SK-N-SH (cell line): ENCODE measurements at regions not wholly inside any gene's neighbourhood (a gene's known extent, or its start where the extent isn't known, plus 50 kb on each side); places are given as distances from the start of the nearest gene placed in this dataset.

Experiments
- CTCF ChIA-PET: fragments of 300-600, 350-600 bp; formaldehyde crosslinking; extraction: SDS; loops from one replicate; lab custom pipeline; 2021; lab: Yijun Ruan, JAX
- POLR2A ChIA-PET: fragments of 350-600 bp; sonication (Branson Sonifier 250); formaldehyde crosslinking; extraction: SDS; loops from one replicate; lab custom pipeline; 2020; ENCODE audit warnings: antibody characterized with exemption, inconsistent platforms; lab: Yijun Ruan, JAX
- DNase-seq: peaks from one replicate; pipeline ENCODE4 v3.0.0; 2012
- H2AFZ ChIP-seq: fragments of 200-600 bp; sonication (generic); 2 replicates; pipeline ENCODE4 v1.8.1; 2016; ENCODE audit warnings: antibody characterized with exemption, mild to moderate bottlenecking, low read depth
- H3F3A ChIP-seq: fragments of 200-600 bp; sonication (generic); replicated peaks from 2 replicates; pipeline ENCODE3; 2016; ENCODE audit warnings: antibody characterized with exemption, mild to moderate bottlenecking; ENCODE audit not compliant: insufficient read depth
- H3K27ac ChIP-seq, 2 experiments: fragments of 200-500 bp in 1 of 2; fragments of 200-600 bp in 1 of 2; sonication (Bioruptor generic) in 1 of 2; sonication (generic), shearing (Covaris generic) in 1 of 2; 2 replicates each; pipeline versions ENCODE4 v1.5.1 to v1.6.1; 2014 to 2016; ENCODE audit warnings: low read depth in 2 of 2, inconsistent platforms in 1 of 2, low read length in 1 of 2, mild to moderate bottlenecking in 1 of 2, mixed read lengths in 1 of 2
- H3K27me3 ChIP-seq: fragments of 200-600 bp; sonication (generic), shearing (Covaris generic); 2 replicates; pipeline ENCODE4 v1.6.1; 2016; ENCODE audit warnings: mixed run types; ENCODE audit not compliant: insufficient read depth
- H3K36me3 ChIP-seq, 2 experiments: fragments of 200-500 bp in 1 of 2; fragments of 200-600 bp in 1 of 2; sonication (Bioruptor generic) in 1 of 2; sonication (generic) in 1 of 2; replicated peaks in 1 of 2; 2 replicates each; pipeline versions ENCODE3 to v1.5.1; 2014 to 2016; ENCODE audit warnings: low read length in 1 of 2, mild to moderate bottlenecking in 1 of 2; ENCODE audit not compliant: insufficient read depth in 2 of 2, control insufficient read depth in 1 of 2
- H3K4me1 ChIP-seq, 2 experiments: fragments of 200-500 bp in 1 of 2; fragments of 200-600 bp in 1 of 2; sonication (Bioruptor generic) in 1 of 2; sonication (generic), shearing (Covaris generic) in 1 of 2; 2 replicates each; pipeline versions ENCODE4 v1.5.1 to v1.6.1; 2014 to 2016; ENCODE audit warnings: low read depth in 1 of 2, low read length in 1 of 2, mixed run types in 1 of 2; ENCODE audit not compliant: insufficient read depth in 2 of 2, control insufficient read depth in 1 of 2
- H3K4me2 ChIP-seq: fragments of 200-600 bp; sonication (generic), shearing (Covaris generic); 2 replicates; pipeline ENCODE4 v1.6.1; 2017; ENCODE audit warnings: mixed run types
- H3K4me3 ChIP-seq, 2 experiments: fragments of 200-500 bp in 1 of 2; fragments of 200-600 bp in 1 of 2; sonication (Bioruptor generic) in 1 of 2; sonication (generic), shearing (Covaris generic) in 1 of 2; 2 replicates each; pipeline versions ENCODE4 v1.5.1 to v1.8.1; 2014 to 2016; ENCODE audit warnings: low read depth in 2 of 2, inconsistent platforms in 1 of 2, low read length in 1 of 2, mild to moderate bottlenecking in 1 of 2, mixed read lengths in 1 of 2, moderate library complexity in 1 of 2
- H3K79me2 ChIP-seq: fragments of 200-600 bp; sonication (generic); 2 replicates; pipeline ENCODE4 v1.8.1; 2017; ENCODE audit warnings: mild to moderate bottlenecking; ENCODE audit not compliant: insufficient read depth
- H3K9ac ChIP-seq: fragments of 200-600 bp; sonication (generic); 2 replicates; pipeline ENCODE4 v1.6.1; 2017; ENCODE audit warnings: mixed run types
- H3K9me2 ChIP-seq: fragments of 200-600 bp; sonication (generic); 2 replicates; pipeline ENCODE4 v1.6.1; 2017; ENCODE audit warnings: mixed run types
- H3K9me3 ChIP-seq: fragments of 200-600 bp; sonication (generic); 2 replicates; pipeline ENCODE4 v1.6.1; 2017; ENCODE audit warnings: mixed run types, mild to moderate bottlenecking, moderate library complexity
- H4K20me1 ChIP-seq: fragments of 200-600 bp; sonication (generic); 2 replicates; pipeline ENCODE4 v1.6.1; 2017; ENCODE audit warnings: mild to moderate bottlenecking, mixed run types; ENCODE audit not compliant: insufficient read depth
- CHD2 ChIP-seq: fragments of 150-350 bp; IDR thresholded peaks from 2 replicates; pipeline ENCODE4 v1.6.1; 2018; ENCODE audit warnings: low read length; ENCODE audit not compliant: partially characterized antibody
- EP300 ChIP-seq, 2 experiments: IDR thresholded peaks; 2 replicates each; pipeline versions ENCODE4 v1.4.0 to v1.6.1; 2012; ENCODE audit warnings: borderline replicate concordance in 1 of 2, low read depth in 1 of 2, low read length in 1 of 2
- EZH2phosphoT487 ChIP-seq: fragments of 200-600 bp; sonication (generic); IDR thresholded peaks from 2 replicates; pipeline ENCODE4 v1.6.1; 2017; ENCODE audit warnings: low read depth, mixed run types, mild to moderate bottlenecking, antibody characterized with exemption, moderate library complexity, borderline replicate concordance
- FOXM1 ChIP-seq: IDR thresholded peaks from 2 replicates; pipeline ENCODE4 v1.4.0; 2012; ENCODE audit warnings: low read depth, mild to moderate bottlenecking
- IRF3 ChIP-seq: fragments of 150-350 bp; IDR thresholded peaks from 2 replicates; pipeline ENCODE4 v1.6.1; 2016; ENCODE audit warnings: mild to moderate bottlenecking, low read depth, low read length
- MAX ChIP-seq: IDR thresholded peaks from 2 replicates; pipeline ENCODE4 v1.4.0; 2012; ENCODE audit warnings: low read depth
- MEF2A ChIP-seq: IDR thresholded peaks from 2 replicates; pipeline ENCODE4 v1.4.0; 2012; ENCODE audit warnings: low read depth, borderline replicate concordance
- PBX3 ChIP-seq: IDR thresholded peaks from 2 replicates; pipeline ENCODE4; 2012
- POLR2AphosphoS5 ChIP-seq: IDR thresholded peaks from 2 replicates; pipeline ENCODE4 v1.6.1; 2012; ENCODE audit warnings: low read depth, low read length
- RAD21 ChIP-seq: IDR thresholded peaks from 2 replicates; pipeline ENCODE4 v1.6.1; 2012; ENCODE audit warnings: mild to moderate bottlenecking, low read length
- SIN3A ChIP-seq: IDR thresholded peaks from 2 replicates; pipeline ENCODE4 v1.6.1; 2012; ENCODE audit warnings: low read depth, mild to moderate bottlenecking, low read length, moderate library complexity, borderline replicate concordance
- SMC3 ChIP-seq: IDR thresholded peaks from 2 replicates; pipeline ENCODE4 v1.6.1; 2012; ENCODE audit warnings: low read depth, low read length, improper control_type of control experiment
- TEAD4 ChIP-seq: IDR thresholded peaks from 2 replicates; pipeline ENCODE4 v1.4.0; 2012; ENCODE audit warnings: mild to moderate bottlenecking, borderline replicate concordance; ENCODE audit not compliant: insufficient read depth
- USF1 ChIP-seq: IDR thresholded peaks from 2 replicates; pipeline ENCODE4 v1.4.0; 2012; ENCODE audit warnings: low read depth, borderline replicate concordance
- WGBS: methylation state at CpG from one replicate; pipeline ENCODE4 v1.1.6; 2017; ENCODE audit warnings: low lambda C conversion rate; 5-methylcytosine and 5-hydroxymethylcytosine counted together
- TF ChIP-seq, protein P1 (sequence below): IDR thresholded peaks from 2 replicates; pipeline ENCODE4 v1.6.1; 2012; ENCODE audit warnings: mild to moderate bottlenecking, low read depth, low read length, moderate library complexity

- no peak overlapping the region for H2AFZ ChIP-seq
- WGBS = 33% methylated on average over 5 of the region's 5 CpGs
These were observed 139.0 kb downstream of the OLFM1 start for GRCh38 chr9:135226369-135227050.

More at GRCh38 chr9:135226369-135227050, 139.0 kb downstream of the OLFM1 start:
- POLR2A ChIA-PET = no interaction called here
- CTCF ChIA-PET = interaction anchor here (0.6 kb wide), 1 partner anchor 1843 kb away, joined by 3 read pairs; no protein-coding TSS in a partner anchor
- peaks cover 0 to 23% of the 10 kb centered on the region in 2 experiments; a peak in 1 of 4 replicates for H3K4me1 ChIP-seq
- H3K9me2 ChIP-seq = no peaks in the 10 kb centered on the region
- no peaks in the 10 kb centered on the region for H3K79me2 ChIP-seq
- peaks cover 8% of the 10 kb centered on the region for H3F3A ChIP-seq
- no peak overlapping the region for H3K4me2 ChIP-seq
- H3K9me3 ChIP-seq = no peaks in the 10 kb centered on the region
- no peak for DNase-seq
- no peaks in the 10 kb centered on the region for H3K27me3 ChIP-seq
- no peak overlapping the region for H3K27ac ChIP-seq
- H3K4me3 ChIP-seq = no peak overlapping the region
- H4K20me1 ChIP-seq = no peaks in the 10 kb centered on the region
- no peak overlapping the region for H3K9ac ChIP-seq
- no peaks in the 10 kb centered on the region for H3K36me3 ChIP-seq
- TF ChIP-seq RAD21 = no peak
- no peak for TF ChIP-seq EP300 (IDR thresholded peaks at IDR 0.05; ENCODE audit: borderline replicate concordance in 1 of 2, low read depth in 1 of 2, low read length in 1 of 2)
- TF ChIP-seq MAX = no peak
- TF ChIP-seq PBX3 = no peak
- TF ChIP-seq FOXM1 = no peak
- no peak for TF ChIP-seq MEF2A
- TF ChIP-seq TEAD4 = no peak
- no peak for TF ChIP-seq POLR2AphosphoS5
- no peak for TF ChIP-seq IRF3
- TF ChIP-seq SIN3A = no peak
- TF ChIP-seq EZH2phosphoT487 = no peak
- no peak for TF ChIP-seq USF1
- no peak for TF ChIP-seq CHD2
- no peak for TF ChIP-seq SMC3
- TF ChIP-seq, protein P1, sequence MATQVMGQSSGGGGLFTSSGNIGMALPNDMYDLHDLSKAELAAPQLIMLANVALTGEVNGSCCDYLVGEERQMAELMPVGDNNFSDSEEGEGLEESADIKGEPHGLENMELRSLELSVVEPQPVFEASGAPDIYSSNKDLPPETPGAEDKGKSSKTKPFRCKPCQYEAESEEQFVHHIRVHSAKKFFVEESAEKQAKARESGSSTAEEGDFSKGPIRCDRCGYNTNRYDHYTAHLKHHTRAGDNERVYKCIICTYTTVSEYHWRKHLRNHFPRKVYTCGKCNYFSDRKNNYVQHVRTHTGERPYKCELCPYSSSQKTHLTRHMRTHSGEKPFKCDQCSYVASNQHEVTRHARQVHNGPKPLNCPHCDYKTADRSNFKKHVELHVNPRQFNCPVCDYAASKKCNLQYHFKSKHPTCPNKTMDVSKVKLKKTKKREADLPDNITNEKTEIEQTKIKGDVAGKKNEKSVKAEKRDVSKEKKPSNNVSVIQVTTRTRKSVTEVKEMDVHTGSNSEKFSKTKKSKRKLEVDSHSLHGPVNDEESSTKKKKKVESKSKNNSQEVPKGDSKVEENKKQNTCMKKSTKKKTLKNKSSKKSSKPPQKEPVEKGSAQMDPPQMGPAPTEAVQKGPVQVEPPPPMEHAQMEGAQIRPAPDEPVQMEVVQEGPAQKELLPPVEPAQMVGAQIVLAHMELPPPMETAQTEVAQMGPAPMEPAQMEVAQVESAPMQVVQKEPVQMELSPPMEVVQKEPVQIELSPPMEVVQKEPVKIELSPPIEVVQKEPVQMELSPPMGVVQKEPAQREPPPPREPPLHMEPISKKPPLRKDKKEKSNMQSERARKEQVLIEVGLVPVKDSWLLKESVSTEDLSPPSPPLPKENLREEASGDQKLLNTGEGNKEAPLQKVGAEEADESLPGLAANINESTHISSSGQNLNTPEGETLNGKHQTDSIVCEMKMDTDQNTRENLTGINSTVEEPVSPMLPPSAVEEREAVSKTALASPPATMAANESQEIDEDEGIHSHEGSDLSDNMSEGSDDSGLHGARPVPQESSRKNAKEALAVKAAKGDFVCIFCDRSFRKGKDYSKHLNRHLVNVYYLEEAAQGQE = no peak
